SK-N-MC (cell line): ENCODE measurements at regions not wholly inside any gene's neighbourhood (a gene's known extent, or its start where the extent isn't known, plus 50 kb on each side); places are given as distances from the start of the nearest gene placed in this dataset.

ENCODE experiments used
- DNase-seq: peaks from one replicate; pipeline ENCODE4 v3.0.0-alpha.2; 2011; ENCODE audit warnings: low read depth, low spot score
- H3K27ac ChIP-seq: fragments of 200-600 bp; sonication (generic); 2 replicates; pipeline ENCODE4 v1.5.1; 2016; ENCODE audit warnings: mixed run types
- H3K36me3 ChIP-seq: fragments of 200-600 bp; sonication (generic); 2 replicates; pipeline ENCODE4 v1.6.1; 2017; ENCODE audit warnings: antibody characterized with exemption, low read length, mixed read lengths; ENCODE audit not compliant: insufficient read depth
- H3K4me3 ChIP-seq: fragments of 200-600 bp; sonication (generic); 2 replicates; pipeline ENCODE4 v1.5.1; 2016
- H3K9ac ChIP-seq: fragments of 200-600 bp; sonication (generic); 2 replicates; pipeline ENCODE4 v1.8.0; 2017; ENCODE audit warnings: mixed run types, mixed read lengths; ENCODE audit not compliant: insufficient read length
- H3K9me3 ChIP-seq: fragments of 200-600 bp; sonication (generic); 2 replicates; pipeline ENCODE4 v1.6.1; 2017; ENCODE audit warnings: low read depth, mild to moderate bottlenecking, antibody characterized with exemption, low read length, moderate library complexity, mixed read lengths
- EZH2 ChIP-seq: fragments of 200-600 bp; sonication (generic); IDR thresholded peaks from one replicate; pipeline ENCODE4 v1.6.1; 2017; ENCODE audit warnings: antibody characterized with exemption
- FOXP2 ChIP-seq: optimal IDR thresholded peaks from 2 replicates; pipeline ENCODE3; 2011; ENCODE audit warnings: mild to moderate bottlenecking, moderate library complexity; ENCODE audit not compliant: insufficient read depth; ENCODE audit errors: extremely low read length, control extremely low read depth
- POLR2AphosphoS5 ChIP-seq: IDR thresholded peaks from 2 replicates; pipeline ENCODE4 v1.6.1; 2012; ENCODE audit warnings: mild to moderate bottlenecking, low read depth, low read length, borderline replicate concordance

- TF ChIP-seq EZH2 (no peak), FOXP2 (no peak), POLR2AphosphoS5 (no peak)
Measured at GRCh38 chr11:129578006-129578405, 202.4 kb downstream of the BARX2 start.

GRCh38 chr11:129580278-129580677 is 204.6 kb downstream of the BARX2 start:
- H3K9ac ChIP-seq, result no peak overlapping the region
- DNase-seq, result no peak
- no peaks in the 10 kb centered on the region for H3K36me3 ChIP-seq
- no peak for TF ChIP-seq POLR2AphosphoS5
- H3K27ac ChIP-seq, result no peak overlapping the region
- no peak overlapping the region for H3K4me3 ChIP-seq
- no peaks in the 10 kb centered on the region for H3K9me3 ChIP-seq

More at GRCh38 chr11:129578006-129578405, 202.4 kb downstream of the BARX2 start:
- Histone ChIP-seq H3K27ac (no peak overlapping the region), H3K9me3 (no peaks in the 10 kb centered on the region), H3K4me3 (no peak overlapping the region), H3K9ac (no peak overlapping the region), H3K36me3 (no peaks in the 10 kb centered on the region)
- no peak for DNase-seq

- Histone ChIP-seq H3K27ac (no peak overlapping the region), H3K9me3 (no peaks in the 10 kb centered on the region), H3K36me3 (no peaks in the 10 kb centered on the region)
Measured at GRCh38 chr11:129584316-129584715, 208.7 kb downstream of the BARX2 start.

GRCh38 chr11:129589190-129589860 is 213.7 kb downstream of the BARX2 start:
- no peak for DNase-seq
- no peaks in the 10 kb centered on the region for H3K9me3 ChIP-seq

More at GRCh38 chr11:129584316-129584715, 208.7 kb downstream of the BARX2 start:
- no peak for DNase-seq
- Histone ChIP-seq H3K9ac (no peak overlapping the region), H3K4me3 (no peak overlapping the region)
- TF ChIP-seq POLR2AphosphoS5, result no peak
- TF ChIP-seq FOXP2, result no peak
- no peak for TF ChIP-seq EZH2

GRCh38 chr11:129590030-129590752 is 214.5 kb downstream of the BARX2 start:
- H3K4me3 ChIP-seq, result no peak overlapping the region
- no peak for DNase-seq
- no peak overlapping the region for H3K9ac ChIP-seq
- no peaks in the 10 kb centered on the region for H3K36me3 ChIP-seq
- no peak for TF ChIP-seq FOXP2
- no peak for TF ChIP-seq POLR2AphosphoS5
- TF ChIP-seq EZH2, result no peak
- no peak overlapping the region for H3K27ac ChIP-seq
- H3K9me3 ChIP-seq, result no peaks in the 10 kb centered on the region

More at GRCh38 chr11:129589190-129589860, 213.7 kb downstream of the BARX2 start:
- Histone ChIP-seq H3K4me3 (no peak overlapping the region), H3K9ac (no peak overlapping the region), H3K27ac (no peak overlapping the region), H3K36me3 (no peaks in the 10 kb centered on the region)
- TF ChIP-seq POLR2AphosphoS5 (no peak), EZH2 (no peak), FOXP2 (no peak)

- no peaks in the 10 kb centered on the region for H3K9me3 ChIP-seq
- H3K36me3 ChIP-seq, result no peaks in the 10 kb centered on the region
- TF ChIP-seq EZH2 (no peak), FOXP2 (no peak), POLR2AphosphoS5 (no peak)
- H3K9ac ChIP-seq, result no peak overlapping the region
- no peak overlapping the region for H3K27ac ChIP-seq
- no peak overlapping the region for H3K4me3 ChIP-seq
- DNase-seq, result no peak
Measured at GRCh38 chr11:129590753-129591475, 215.3 kb downstream of the BARX2 start.

- H3K4me3 ChIP-seq, result no peak overlapping the region
- H3K9me3 ChIP-seq, result no peaks in the 10 kb centered on the region
- DNase-seq, result no peak
- no peak overlapping the region for H3K27ac ChIP-seq
- TF ChIP-seq EZH2 (no peak), POLR2AphosphoS5 (no peak), FOXP2 (no peak)
- no peak overlapping the region for H3K9ac ChIP-seq
- H3K36me3 ChIP-seq, result no peaks in the 10 kb centered on the region
Measured at GRCh38 chr11:129591527-129591926, 215.9 kb downstream of the BARX2 start.

- Histone ChIP-seq H3K9ac (no peak overlapping the region), H3K27ac (no peak overlapping the region), H3K9me3 (no peaks in the 10 kb centered on the region), H3K36me3 (no peaks in the 10 kb centered on the region), H3K4me3 (no peak overlapping the region)
- no peak for DNase-seq
- TF ChIP-seq EZH2 (no peak), FOXP2 (no peak), POLR2AphosphoS5 (no peak)
Measured at GRCh38 chr11:129592191-129592590, 216.5 kb downstream of the BARX2 start.
